ENCODE measurements at regions not wholly inside any gene's neighbourhood (a gene's known extent, or its start where the extent isn't known, plus 50 kb on each side); places are given as distances from the start of the nearest gene placed in this dataset.

- no peak for TF ChIP-seq ZMAT4 (CRISPR knock-in tag; IDR thresholded peaks at IDR 0.05)
- no peak for TF ChIP-seq CBFB (CRISPR knock-in tag; IDR thresholded peaks at IDR 0.05; ENCODE audit: low read depth)
- no peak for TF ChIP-seq NFE2L1 (CRISPR knock-in tag; IDR thresholded peaks at IDR 0.05)
- no peak for TF ChIP-seq PRDM15 (CRISPR knock-in tag; IDR thresholded peaks at IDR 0.05)
- TF ChIP-seq RELA (CRISPR knock-in tag; IDR thresholded peaks at IDR 0.05; ENCODE audit: borderline replicate concordance): no peak
- no peak for TF ChIP-seq ZNF281 (CRISPR knock-in tag; IDR thresholded peaks at IDR 0.05)
- TF ChIP-seq ATF6 (CRISPR knock-in tag; IDR thresholded peaks at IDR 0.05): no peak
- no peak for TF ChIP-seq CTCF (IDR thresholded peaks at IDR 0.05)
- no peak for TF ChIP-seq KAT7 (CRISPR knock-in tag; IDR thresholded peaks at IDR 0.05; ENCODE audit: borderline replicate concordance)
- no peak for TF ChIP-seq ZNF263 (CRISPR knock-in tag; IDR thresholded peaks at IDR 0.05; ENCODE audit: low read depth)
- TF ChIP-seq PREB (CRISPR knock-in tag; IDR thresholded peaks at IDR 0.05; ENCODE audit: borderline replicate concordance): no peak
- TF ChIP-seq ZBTB21 (CRISPR knock-in tag; IDR thresholded peaks at IDR 0.05; ENCODE audit: borderline replicate concordance): no peak
Measured at GRCh38 chr3:34938784-34939183, 700.5 kb upstream of the ARPP21 start (continued).

- H3K9me3 Mint-ChIP-seq: peaks cover 10% of the 10 kb centered on the region
- CTCF ChIA-PET: no interaction called here
- no peaks in the 10 kb centered on the region for H3K4me1 Mint-ChIP-seq
- H3K36me3 Mint-ChIP-seq: 0 out of 2 replicates have a peak, but pooled peaks cover 2% of the 10 kb centered on the region
- DNase-seq (ENCODE audit: low spot score): no peak
- no peak overlapping the region for H3K27ac Mint-ChIP-seq
- H3K27me3 Mint-ChIP-seq (ENCODE audit: low read depth): no peaks in the 10 kb centered on the region
- H3K4me3 Mint-ChIP-seq: no peak overlapping the region
- no peak for ATAC-seq
- POLR2A ChIA-PET: no interaction called here
- TF ChIP-seq ATF1 (CRISPR knock-in tag; IDR thresholded peaks at IDR 0.05) (no peak), ETV6 (CRISPR knock-in tag; IDR thresholded peaks at IDR 0.05) (no peak), CREM (CRISPR knock-in tag; IDR thresholded peaks at IDR 0.05) (no peak), ZNF281 (CRISPR knock-in tag; IDR thresholded peaks at IDR 0.05) (no peak), ELF4 (CRISPR knock-in tag; IDR thresholded peaks at IDR 0.05; ENCODE audit: low read depth) (no peak), TEAD4 (CRISPR knock-in tag; IDR thresholded peaks at IDR 0.05) (no peak), NFATC4 (CRISPR knock-in tag; IDR thresholded peaks at IDR 0.05) (no peak), ZMAT4 (CRISPR knock-in tag; IDR thresholded peaks at IDR 0.05) (no peak), NR2C2 (CRISPR knock-in tag; IDR thresholded peaks at IDR 0.05) (no peak), SOX15 (CRISPR knock-in tag; IDR thresholded peaks at IDR 0.05) (no peak), EMX1 (CRISPR knock-in tag; IDR thresholded peaks at IDR 0.05) (no peak), ZNF219 (CRISPR knock-in tag; IDR thresholded peaks at IDR 0.05; ENCODE audit: borderline replicate concordance) (no peak), TP53 (CRISPR knock-in tag; IDR thresholded peaks at IDR 0.05) (no peak)
Measured at GRCh38 chr3:34942256-34942655, 697.1 kb upstream of the ARPP21 start.

All from WTC11 (cell line).